Progenitor cell of endocrine pancreas (in vitro differentiated cells): ENCODE measurements at regions not wholly inside any gene's neighbourhood (a gene's known extent, or its start where the extent isn't known, plus 50 kb on each side); places are given as distances from the start of the nearest gene placed in this dataset.
A peak's percentile ranks its signal among the peaks of the same experiment; 100 is the strongest.
"Not testable (repeated sequence)": the region's sequence is repeated elsewhere in the genome, so short reads cannot be mapped to it uniquely, and the experiment has no call there.

Experiments used
- DNase-seq: peaks from one replicate; pipeline ENCODE4 v3.0.0; 2021; ENCODE audit warnings: low spot score; ENCODE audit not compliant: unreplicated experiment
- H3K27ac Mint-ChIP-seq: 2 replicates; pipeline ENCODE4 v1.8.0; 2021; ENCODE audit warnings: mild to moderate bottlenecking, moderate library complexity, mixed read lengths
- H3K27me3 Mint-ChIP-seq: 2 replicates; pipeline ENCODE4 v1.8.0; 2021; ENCODE audit warnings: mixed read lengths
- H3K36me3 Mint-ChIP-seq: 2 replicates; pipeline ENCODE4 v1.8.0; 2022; ENCODE audit warnings: mixed read lengths; ENCODE audit not compliant: insufficient read depth
- H3K4me1 Mint-ChIP-seq: 2 replicates; pipeline ENCODE4 v1.8.0; 2021; ENCODE audit warnings: low read depth, mixed read lengths
- H3K4me3 Mint-ChIP-seq: 2 replicates; pipeline ENCODE4 v1.8.0; 2021; ENCODE audit warnings: low read depth, mild to moderate bottlenecking, moderate library complexity, mixed read lengths
- H3K9me3 Mint-ChIP-seq: 2 replicates; pipeline ENCODE4 v1.8.0; 2021; ENCODE audit warnings: low read depth, mixed read lengths
- CTCF ChIP-seq: fragments of 200-600 bp; sonication (generic); IDR thresholded peaks from one replicate; pipeline ENCODE4 v1.5.0; 2021; ENCODE audit warnings: antibody characterized with exemption, mild to moderate bottlenecking; ENCODE audit not compliant: unreplicated experiment

GRCh38 chr4:8964201-8964788 lies 92.7 kb upstream of the HMX1 start:
- not testable (repeated sequence) for H3K36me3 Mint-ChIP-seq, H3K27ac Mint-ChIP-seq, DNase-seq, H3K4me1 Mint-ChIP-seq, H3K9me3 Mint-ChIP-seq
- Mint-ChIP-seq H3K4me3 (peak overlapping the region; percentile 44), H3K27me3 (peaks cover 13% of the 10 kb centered on the region)

GRCh38 chr4:8963533-8963932 lies 91.9 kb upstream of the HMX1 start:
- not testable (repeated sequence) for H3K27ac Mint-ChIP-seq, DNase-seq, H3K36me3 Mint-ChIP-seq, H3K4me1 Mint-ChIP-seq, H3K9me3 Mint-ChIP-seq
- peak overlapping the region; percentile 50 for H3K4me3 Mint-ChIP-seq
- H3K27me3 Mint-ChIP-seq: peaks cover 16% of the 10 kb centered on the region

- not testable (repeated sequence) for H3K36me3 Mint-ChIP-seq, H3K4me1 Mint-ChIP-seq, H3K27ac Mint-ChIP-seq, H3K9me3 Mint-ChIP-seq, H3K4me3 Mint-ChIP-seq
- peak; percentile 62 for TF ChIP-seq CTCF
- H3K27me3 Mint-ChIP-seq: peaks cover 25% of the 10 kb centered on the region
- DNase-seq: peak; percentile 57
These were observed 89.7 kb upstream of the HMX1 start for GRCh38 chr4:8961343-8961742.

GRCh38 chr4:8959471-8959870 lies 87.8 kb upstream of the HMX1 start:
- peaks cover 25% of the 10 kb centered on the region for H3K27me3 Mint-ChIP-seq
- not testable (repeated sequence) for H3K4me1 Mint-ChIP-seq, H3K27ac Mint-ChIP-seq, H3K36me3 Mint-ChIP-seq, H3K4me3 Mint-ChIP-seq, H3K9me3 Mint-ChIP-seq, DNase-seq

- not testable (repeated sequence) for H3K4me3 Mint-ChIP-seq
These were observed 82.4 kb upstream of the HMX1 start for GRCh38 chr4:8954001-8954400.

GRCh38 chr4:8952791-8953190 lies 81.2 kb upstream of the HMX1 start:
- not testable (repeated sequence) for H3K27ac Mint-ChIP-seq, H3K4me3 Mint-ChIP-seq, DNase-seq, H3K4me1 Mint-ChIP-seq, H3K36me3 Mint-ChIP-seq
- Mint-ChIP-seq H3K27me3 (peaks cover 16% of the 10 kb centered on the region), H3K9me3 (peaks cover 20% of the 10 kb centered on the region)

More at GRCh38 chr4:8954001-8954400, 82.4 kb upstream of the HMX1 start:
- peaks cover 23% of the 10 kb centered on the region for H3K27me3 Mint-ChIP-seq
- DNase-seq, H3K36me3 Mint-ChIP-seq, H3K27ac Mint-ChIP-seq, H3K4me1 Mint-ChIP-seq: not testable (repeated sequence)
- H3K9me3 Mint-ChIP-seq: peaks cover 19% of the 10 kb centered on the region

GRCh38 chr4:8952109-8952508 lies 80.5 kb upstream of the HMX1 start:
- not testable (repeated sequence) for H3K36me3 Mint-ChIP-seq, DNase-seq, H3K4me3 Mint-ChIP-seq, H3K4me1 Mint-ChIP-seq, H3K27ac Mint-ChIP-seq
- H3K27me3 Mint-ChIP-seq: peaks cover 15% of the 10 kb centered on the region
- peaks cover 20% of the 10 kb centered on the region for H3K9me3 Mint-ChIP-seq

GRCh38 chr4:8945506-8945905 lies 73.9 kb upstream of the HMX1 start:
- not testable (repeated sequence) for H3K4me3 Mint-ChIP-seq, H3K36me3 Mint-ChIP-seq, H3K4me1 Mint-ChIP-seq, H3K27ac Mint-ChIP-seq, DNase-seq, H3K27me3 Mint-ChIP-seq
- peaks cover 14% of the 10 kb centered on the region for H3K9me3 Mint-ChIP-seq

GRCh38 chr4:8943367-8943766 lies 71.7 kb upstream of the HMX1 start:
- not testable (repeated sequence) for H3K4me1 Mint-ChIP-seq, H3K4me3 Mint-ChIP-seq, H3K27me3 Mint-ChIP-seq, DNase-seq, H3K9me3 Mint-ChIP-seq, H3K27ac Mint-ChIP-seq, H3K36me3 Mint-ChIP-seq

GRCh38 chr4:8942088-8942487 lies 70.4 kb upstream of the HMX1 start:
- peaks cover 12% of the 10 kb centered on the region for H3K9me3 Mint-ChIP-seq
- not testable (repeated sequence) for H3K27ac Mint-ChIP-seq, H3K4me3 Mint-ChIP-seq, DNase-seq, H3K36me3 Mint-ChIP-seq, H3K27me3 Mint-ChIP-seq, H3K4me1 Mint-ChIP-seq

GRCh38 chr4:8941492-8941805 lies 69.8 kb upstream of the HMX1 start:
- H3K4me3 Mint-ChIP-seq, H3K27ac Mint-ChIP-seq, H3K4me1 Mint-ChIP-seq, DNase-seq, H3K36me3 Mint-ChIP-seq, H3K27me3 Mint-ChIP-seq: not testable (repeated sequence)
- peaks cover 19% of the 10 kb centered on the region for H3K9me3 Mint-ChIP-seq
